ENCODE measurements at regions not wholly inside any gene's neighbourhood (a gene's known extent, or its start where the extent isn't known, plus 50 kb on each side); places are given as distances from the start of the nearest gene placed in this dataset.

DNA sequence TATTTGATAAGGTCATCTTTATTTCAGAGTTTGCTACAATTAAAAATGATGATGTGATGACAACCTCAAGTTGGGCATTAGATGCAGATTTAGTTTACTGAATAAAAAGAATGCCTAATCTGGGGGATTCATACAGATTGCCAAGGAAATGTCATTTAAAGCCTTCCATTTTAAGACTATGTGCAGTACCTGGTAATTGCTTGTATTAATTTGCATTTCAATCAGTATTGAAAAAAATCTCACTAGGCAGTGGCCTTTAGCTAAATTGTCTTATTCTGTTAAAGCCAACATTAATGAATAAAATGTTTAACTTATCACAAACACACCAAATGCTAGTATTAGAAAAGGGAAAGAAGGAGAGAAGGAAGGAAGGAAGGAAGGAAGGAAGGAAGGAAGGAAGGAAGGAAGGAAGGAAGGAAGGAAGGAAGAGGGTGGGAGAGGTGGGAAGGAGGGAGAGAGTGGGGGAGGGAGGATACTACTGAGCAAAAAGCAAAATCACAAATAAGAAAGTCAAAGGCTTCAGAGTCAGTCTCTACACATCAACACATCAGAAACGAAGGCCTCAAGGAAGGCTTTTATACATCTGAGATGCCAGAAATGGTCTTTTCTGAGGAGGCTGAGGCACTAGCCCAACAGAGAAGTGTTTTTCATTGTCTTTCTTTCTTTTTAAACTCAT, 271.1 kb upstream of the CLEC14A start:
- no peak for DNase-seq (ENCODE audit: extremely low read depth in 1 of 2, low read depth in 1 of 2)

- DNase-seq (ENCODE audit: extremely low read depth in 1 of 2, low read depth in 1 of 2) = no peak
Observed at GRCh38 chr14:38524636-38525509, 269.0 kb upstream of the CLEC14A start.

- no peak for DNase-seq (ENCODE audit: extremely low read depth in 1 of 2, low read depth in 1 of 2)
Observed at GRCh38 chr14:38522724-38523123, 266.8 kb upstream of the CLEC14A start.

- DNase-seq (ENCODE audit: extremely low read depth in 1 of 2, low read depth in 1 of 2) = no peak
Observed at GRCh38 chr14:38521591-38521990, 265.7 kb upstream of the CLEC14A start.

DNA sequence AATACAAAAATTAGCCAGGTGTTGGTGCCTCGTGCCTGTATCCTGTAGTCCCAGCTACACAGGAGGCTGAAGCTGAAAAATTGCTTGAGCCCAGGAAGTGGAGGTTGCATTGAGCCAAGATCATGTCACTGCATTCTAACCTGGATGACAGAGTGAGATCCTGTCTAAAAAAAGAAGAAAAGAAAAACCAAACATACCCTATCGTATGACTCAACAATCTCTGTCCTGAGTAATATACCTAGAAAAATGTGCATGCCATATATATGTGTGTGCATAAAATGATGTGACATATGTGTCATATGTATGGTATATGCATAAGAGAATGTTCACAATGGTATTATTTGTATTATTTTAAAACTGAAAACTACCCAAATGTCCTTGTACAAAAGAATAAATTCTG, 261.5 kb upstream of the CLEC14A start:
- no peak for DNase-seq (ENCODE audit: extremely low read depth in 1 of 2, low read depth in 1 of 2)

DNA sequence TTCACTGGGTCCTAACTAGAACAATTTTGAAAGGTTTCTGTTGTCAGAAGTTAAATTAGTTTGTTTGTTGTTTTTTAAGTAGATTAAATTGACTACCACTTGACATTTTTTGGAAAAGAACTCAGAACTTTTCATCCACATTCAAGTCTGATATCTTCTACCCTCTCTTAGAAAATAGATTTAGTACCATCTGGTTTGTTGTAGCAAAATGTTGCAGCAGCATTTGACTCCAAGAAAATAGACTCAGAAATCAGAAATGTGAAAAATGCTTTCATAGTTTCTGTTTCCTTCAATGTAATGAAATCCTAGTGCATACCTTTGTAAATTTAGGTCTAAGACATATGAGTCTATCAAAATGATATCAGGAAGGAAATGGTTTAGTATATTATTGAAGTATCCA, 256.3 kb upstream of the CLEC14A start:
- DNase-seq (ENCODE audit: extremely low read depth in 1 of 2, low read depth in 1 of 2) = no peak

DNA sequence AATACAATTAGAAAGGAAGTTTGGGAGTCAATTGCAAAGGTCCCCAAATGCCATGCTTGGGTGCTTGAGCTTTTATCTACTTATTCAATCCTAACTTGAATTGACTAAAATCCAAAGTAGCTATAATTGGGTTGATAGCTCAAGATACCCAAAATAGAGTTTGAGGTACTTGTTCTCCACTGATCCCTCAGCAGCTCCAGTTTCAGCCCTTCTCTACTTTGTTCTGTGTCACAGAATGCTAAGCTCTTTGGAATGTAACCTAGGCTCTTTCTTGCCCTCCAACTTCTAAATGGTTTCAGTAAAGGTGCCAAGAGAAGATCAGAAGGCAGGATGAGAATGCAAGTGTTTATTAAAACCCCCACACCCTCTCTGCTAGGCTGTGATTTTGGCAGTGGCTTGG, 251.4 kb upstream of the CLEC14A start:
- DNase-seq (ENCODE audit: extremely low read depth in 1 of 2, low read depth in 1 of 2) = no peak

GRCh38 chr14:38505973-38506249, 250.0 kb upstream of the CLEC14A start:
- no peak for DNase-seq (ENCODE audit: extremely low read depth in 1 of 2, low read depth in 1 of 2)

- no peak for DNase-seq (ENCODE audit: extremely low read depth in 1 of 2, low read depth in 1 of 2)
Observed at GRCh38 chr14:38505221-38505972, 249.5 kb upstream of the CLEC14A start.

- DNase-seq (ENCODE audit: extremely low read depth in 1 of 2, low read depth in 1 of 2) = no peak
Observed at GRCh38 chr14:38504175-38504574, 248.3 kb upstream of the CLEC14A start.

- no peak for DNase-seq (ENCODE audit: extremely low read depth in 1 of 2, low read depth in 1 of 2)
Observed at GRCh38 chr14:38502239-38502638, 246.3 kb upstream of the CLEC14A start.

- no peak for DNase-seq (ENCODE audit: extremely low read depth in 1 of 2, low read depth in 1 of 2)
Observed at GRCh38 chr14:38500125-38500524, 244.2 kb upstream of the CLEC14A start.

GRCh38 chr14:38496092-38496491, 240.2 kb upstream of the CLEC14A start:
- DNase-seq (ENCODE audit: extremely low read depth in 1 of 2, low read depth in 1 of 2) = no peak

DNA sequence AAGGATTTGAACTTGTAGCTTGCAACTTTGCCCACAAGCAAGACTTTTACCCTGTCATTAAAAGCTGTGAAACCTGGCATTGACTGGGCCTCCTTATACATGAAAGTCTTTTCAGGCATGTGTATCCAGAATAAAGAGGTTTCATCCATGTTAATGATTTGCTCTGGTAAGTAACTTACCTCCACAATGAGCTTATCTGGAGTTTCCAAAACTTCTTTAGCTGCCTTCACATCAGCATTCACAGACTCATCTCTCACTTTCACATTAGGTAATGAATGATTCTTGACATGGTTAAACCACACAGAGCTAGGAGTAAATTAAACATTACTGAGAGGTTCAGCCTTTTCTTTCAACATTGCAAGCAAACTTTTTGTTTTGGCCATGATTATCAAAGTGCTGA, 234.4 kb upstream of the CLEC14A start:
- no peak for DNase-seq (ENCODE audit: extremely low read depth in 1 of 2, low read depth in 1 of 2)

DNA sequence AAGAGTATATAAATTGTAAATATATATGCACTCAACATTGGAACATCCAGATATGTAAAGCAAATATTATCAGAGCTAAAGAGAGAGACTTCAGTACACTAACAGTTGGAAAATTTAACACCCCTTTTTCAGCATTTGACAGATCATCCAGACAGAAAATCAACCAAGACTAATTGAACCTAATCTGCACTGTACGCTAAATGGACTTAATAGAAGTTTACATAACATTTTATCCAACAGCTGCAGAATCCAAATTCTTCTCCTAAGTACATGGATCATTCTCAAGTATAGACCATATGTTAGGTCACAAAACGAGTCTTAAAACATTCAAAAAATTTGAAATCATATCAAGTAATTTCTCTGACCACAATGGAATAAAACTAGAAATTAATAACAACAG, 229.1 kb upstream of the CLEC14A start:
- no peak for DNase-seq (ENCODE audit: extremely low read depth in 1 of 2, low read depth in 1 of 2)

- DNase-seq (ENCODE audit: extremely low read depth in 1 of 2, low read depth in 1 of 2) = no peak
Observed at GRCh38 chr14:38481952-38482678, 226.2 kb upstream of the CLEC14A start.

DNA sequence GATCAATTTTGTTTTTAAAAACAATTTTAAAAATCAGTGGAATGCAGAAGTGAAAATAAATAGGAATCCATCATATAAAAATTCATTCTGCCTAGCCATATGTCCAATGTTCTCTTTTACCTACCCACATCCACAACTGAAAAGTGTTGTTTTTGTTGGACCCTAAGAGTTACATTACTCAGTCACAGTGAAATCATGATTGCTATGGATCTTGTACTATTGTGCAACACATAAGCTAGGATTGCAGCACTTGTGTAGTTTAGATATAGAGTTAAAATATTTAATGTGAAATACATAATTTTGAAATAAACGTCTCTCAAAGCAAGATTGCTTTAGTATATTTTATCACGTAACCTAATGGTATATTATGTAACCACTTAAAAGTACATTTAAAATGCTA, 213.3 kb upstream of the CLEC14A start:
- DNase-seq (ENCODE audit: extremely low read depth in 1 of 2, low read depth in 1 of 2) = no peak

DNA sequence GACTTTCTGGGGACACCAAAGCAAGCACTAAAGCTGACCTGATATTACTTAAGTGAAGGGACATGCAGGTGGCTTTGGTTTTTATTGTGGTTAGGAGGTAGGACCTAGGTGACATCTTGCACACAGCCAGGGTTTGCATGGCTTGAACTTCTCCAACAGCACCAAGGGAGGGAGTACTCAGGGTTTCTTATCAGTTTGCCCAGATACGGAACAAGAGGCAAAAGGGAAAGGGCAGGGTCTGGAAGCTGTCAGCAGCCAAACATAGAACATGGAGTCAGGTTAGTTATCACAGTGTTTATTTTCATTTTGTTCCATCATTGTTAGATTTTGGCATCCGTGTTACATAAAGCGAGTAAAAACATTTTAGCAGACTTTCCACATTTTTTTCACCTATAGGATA, 186.3 kb upstream of the CLEC14A start:
- no peak for DNase-seq (ENCODE audit: extremely low read depth in 1 of 2, low read depth in 1 of 2)

DNA sequence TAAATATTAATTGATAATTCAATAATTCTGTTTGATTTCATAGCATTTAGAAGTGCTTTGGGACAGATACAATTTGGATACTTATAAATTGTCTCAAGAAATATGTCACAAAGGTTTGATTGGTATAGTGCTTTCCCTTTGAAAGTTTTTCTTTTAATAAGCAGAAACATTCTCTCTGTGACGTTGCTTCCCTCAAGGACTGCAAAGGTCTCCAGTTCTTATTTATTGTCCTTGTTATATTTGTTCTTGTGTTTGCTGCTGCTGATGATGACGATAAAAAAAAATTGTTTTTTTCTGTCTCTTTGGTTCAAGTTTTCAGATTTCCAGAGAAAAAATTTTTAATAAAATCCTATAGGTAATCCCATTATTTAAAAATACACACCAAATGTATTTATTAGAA, 176.3 kb upstream of the CLEC14A start:
- no peak for DNase-seq (ENCODE audit: extremely low read depth in 1 of 2, low read depth in 1 of 2)

GRCh38 chr14:38431156-38431555, 175.3 kb upstream of the CLEC14A start:
- DNase-seq (ENCODE audit: extremely low read depth in 1 of 2, low read depth in 1 of 2) = no peak

GRCh38 chr14:38430522-38430921, 174.6 kb upstream of the CLEC14A start:
- no peak for DNase-seq (ENCODE audit: extremely low read depth in 1 of 2, low read depth in 1 of 2)

Data from activated CD8-positive, alpha-beta memory T cell treated with anti-CD3 and anti-CD28 coated beads for 1 hour (primary cell).